HG03280 (cell line): ENCODE measurements at regions not wholly inside any gene's neighbourhood (a gene's known extent, or its start where the extent isn't known, plus 50 kb on each side); places are given as distances from the start of the nearest gene placed in this dataset.

Experiments used
- ATAC-seq: cut with Tn5 transposase; IDR thresholded peaks from one replicate; pipeline ENCODE4 v1.9.1; 2021; ENCODE audit warnings: mild to moderate bottlenecking, moderate library complexity; ENCODE audit not compliant: unreplicated experiment

GRCh38 chr2:187920511-187920910 lies 366.3 kb upstream of the TFPI start:
- no peak for ATAC-seq

DNA sequence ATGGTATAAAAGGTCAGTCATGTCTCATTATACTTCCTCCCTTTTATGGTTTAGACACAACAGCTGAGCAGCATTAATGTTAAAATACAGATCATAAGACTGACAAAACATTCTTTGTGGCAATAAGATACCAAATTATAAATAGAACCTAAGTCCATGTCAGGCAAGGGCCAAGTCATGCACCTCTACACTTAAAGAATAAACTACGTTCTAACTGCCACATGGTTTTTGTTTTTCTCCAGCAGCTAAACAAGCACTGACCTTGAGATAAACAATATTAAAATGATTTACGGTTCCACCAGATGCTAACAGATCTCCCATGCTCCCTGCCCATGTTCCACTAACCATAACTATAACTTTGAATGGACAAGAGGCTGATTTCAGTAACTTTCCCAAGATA lies 368.6 kb upstream of the TFPI start:
- no peak for ATAC-seq

DNA sequence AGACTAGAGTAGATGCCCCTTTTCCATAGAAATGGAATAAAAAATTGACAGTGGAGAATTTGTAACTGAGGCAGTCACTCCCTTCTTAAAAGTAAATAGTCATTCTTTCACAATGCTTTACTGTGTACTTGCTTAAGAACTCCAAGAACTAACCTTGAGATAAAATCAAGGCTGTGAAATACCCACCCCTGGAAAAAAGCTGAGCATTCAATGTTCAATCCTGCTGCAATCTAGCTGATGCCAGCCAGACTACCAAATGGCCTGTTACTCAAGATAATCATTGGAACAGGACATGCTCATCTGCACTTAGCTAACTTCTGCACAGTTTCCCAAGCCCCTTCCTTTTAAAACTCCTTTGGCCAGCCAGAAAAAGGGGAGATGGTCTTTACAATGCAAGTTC lies 367.4 kb upstream of the GULP1 start:
- no peak for ATAC-seq

GRCh38 chr2:187934236-187934635 lies 357.4 kb upstream of the GULP1 start:
- no peak for ATAC-seq

DNA sequence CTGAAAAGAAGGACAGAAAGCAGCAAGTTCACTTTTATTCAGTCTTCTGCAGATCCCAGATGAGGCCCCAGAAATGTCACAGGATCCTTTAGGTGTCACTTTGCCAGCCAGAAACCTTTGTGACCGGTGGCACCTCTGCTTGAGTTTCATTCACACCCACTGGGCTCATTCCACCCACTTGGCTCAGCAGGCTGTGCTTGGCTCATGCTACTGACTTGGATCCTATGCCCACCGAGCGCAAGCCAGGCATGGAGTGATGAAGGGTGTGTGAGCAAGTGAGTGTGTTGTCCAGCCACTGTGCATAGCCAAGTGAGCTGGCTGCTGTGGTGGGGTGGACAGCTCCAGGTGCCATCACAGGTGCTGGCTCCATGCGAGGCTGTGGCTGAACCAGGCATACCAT lies 357.0 kb upstream of the GULP1 start:
- no peak for ATAC-seq

GRCh38 chr2:187935126-187935525 lies 356.5 kb upstream of the GULP1 start:
- no peak for ATAC-seq

DNA sequence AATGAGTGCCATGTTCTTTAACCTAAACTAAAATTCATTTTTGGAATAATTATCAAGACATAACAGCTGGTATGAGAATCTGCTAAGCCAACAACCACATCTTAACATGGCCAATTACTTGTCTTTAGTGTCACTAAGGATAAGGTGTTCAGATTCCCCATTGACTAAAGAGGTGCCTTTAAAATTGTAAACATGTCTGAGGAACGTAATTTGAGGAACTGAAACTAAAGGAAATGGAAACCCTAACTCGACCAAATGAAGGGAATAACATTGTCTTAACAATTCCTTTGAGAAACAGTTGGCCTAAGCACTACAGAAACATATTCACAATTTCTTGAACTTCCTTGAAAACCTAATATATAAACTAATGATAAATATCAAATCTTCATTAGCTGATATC lies 355.4 kb upstream of the GULP1 start:
- no peak for ATAC-seq

GRCh38 chr2:187939180-187939579 lies 352.5 kb upstream of the GULP1 start:
- ATAC-seq: no peak

- no peak for ATAC-seq
Observed at GRCh38 chr2:187942876-187943275, 348.8 kb upstream of the GULP1 start.

- no peak for ATAC-seq
Observed at GRCh38 chr2:187943772-187944369, 347.8 kb upstream of the GULP1 start.

GRCh38 chr2:187949859-187950258 lies 341.8 kb upstream of the GULP1 start:
- no peak for ATAC-seq

DNA sequence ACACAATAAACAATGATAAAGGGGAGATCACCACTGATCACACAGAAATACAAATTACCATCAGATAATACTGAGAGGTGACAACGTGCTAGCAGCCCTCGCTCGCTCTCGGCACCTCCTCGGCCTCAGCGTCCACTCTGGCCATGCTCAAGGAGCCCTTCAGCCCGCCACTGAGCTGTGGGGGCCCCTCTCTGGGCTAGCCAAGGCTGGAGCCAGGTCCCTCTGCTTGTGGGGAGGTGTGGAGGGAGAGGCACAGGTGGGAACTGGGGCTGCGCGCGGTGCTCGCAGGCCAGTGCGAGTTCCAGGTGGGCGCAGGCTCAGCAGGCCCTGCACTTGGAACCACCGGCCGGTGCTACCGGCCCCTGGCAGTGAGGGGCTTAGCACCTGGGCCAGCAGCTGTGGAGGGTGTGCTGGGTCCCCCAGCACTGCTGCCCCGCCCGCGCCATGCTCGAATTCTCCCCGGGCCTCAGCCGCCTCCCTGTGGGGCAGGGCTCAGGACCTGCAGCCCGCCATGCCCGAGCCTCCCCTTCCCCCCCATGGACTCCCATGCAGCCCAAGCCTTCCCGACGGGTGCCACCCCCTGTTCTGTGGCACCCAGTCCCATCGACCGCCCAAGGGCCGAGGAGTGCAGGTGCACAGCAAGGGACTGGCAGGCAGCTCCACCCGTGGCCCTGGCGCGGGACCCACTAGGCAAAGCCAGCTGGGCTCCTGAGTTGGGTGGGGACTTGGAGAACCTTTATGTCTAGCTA lies 340.0 kb upstream of the GULP1 start:
- ATAC-seq: no peak

DNA sequence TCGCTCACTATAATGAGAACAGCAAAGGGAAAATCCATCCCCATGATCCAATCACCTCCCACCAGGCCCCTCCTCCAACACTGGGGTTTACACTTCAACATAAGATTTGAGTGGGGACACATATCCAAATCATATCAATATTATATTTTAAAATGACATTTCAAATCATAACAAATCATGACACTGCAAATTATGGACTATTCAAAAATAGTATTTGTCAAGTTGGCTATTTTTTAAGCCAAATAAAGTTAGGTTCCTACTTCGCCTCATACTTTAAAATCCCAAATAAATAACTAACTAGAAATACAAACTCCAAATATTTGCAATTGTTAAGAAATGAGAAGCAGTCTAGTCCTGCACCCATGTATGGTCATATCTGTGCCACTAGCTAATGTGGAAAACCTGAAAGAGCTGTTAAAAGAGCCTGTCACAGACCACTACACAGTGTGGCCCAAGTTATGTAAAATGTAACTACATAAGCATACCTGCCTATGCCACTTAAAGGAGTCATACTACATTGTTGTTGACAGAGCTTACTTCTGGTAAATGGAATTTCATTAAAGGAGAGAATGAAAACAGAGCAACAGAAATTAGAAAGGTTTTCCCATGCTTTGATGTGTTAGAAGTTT lies 334.7 kb upstream of the GULP1 start:
- ATAC-seq: no peak

GRCh38 chr2:187959821-187960220 lies 331.9 kb upstream of the GULP1 start:
- ATAC-seq: no peak

DNA sequence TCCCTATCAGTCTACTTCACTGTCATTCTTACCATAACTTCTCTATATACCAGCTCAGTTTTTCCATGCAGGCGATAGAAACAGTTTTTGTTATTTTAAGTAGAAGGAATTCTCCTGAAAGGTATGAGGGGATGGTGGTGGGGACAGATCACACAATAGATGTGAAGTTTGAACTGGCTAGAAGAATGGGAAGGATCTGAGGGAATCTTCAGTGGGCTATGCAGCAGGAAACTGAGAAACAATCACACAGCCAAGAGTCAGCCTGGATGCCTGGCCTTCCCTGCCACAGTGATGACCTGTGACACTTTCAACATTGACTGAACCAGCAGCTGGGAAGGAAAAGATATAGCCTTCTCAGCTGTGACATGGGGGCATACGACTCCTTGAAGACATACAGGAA lies 329.1 kb upstream of the GULP1 start:
- no peak for ATAC-seq

DNA sequence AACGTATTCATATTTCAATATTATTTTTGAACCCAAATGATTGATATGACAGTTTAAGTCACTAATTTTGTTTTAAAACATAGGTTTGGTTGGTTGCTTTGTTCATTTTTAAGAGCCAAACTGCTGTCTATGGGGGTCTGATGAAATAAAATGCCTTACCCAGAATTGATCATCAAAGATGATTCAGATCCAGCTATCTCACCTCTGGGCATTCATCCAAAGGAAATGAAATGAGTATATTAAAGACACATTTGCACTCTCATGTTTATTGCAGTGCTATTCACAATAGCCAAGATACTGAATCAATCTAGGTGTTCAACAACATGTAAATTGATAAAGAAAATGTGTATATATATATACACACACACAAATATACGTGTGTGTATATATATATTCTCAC lies 326.9 kb upstream of the GULP1 start:
- ATAC-seq: no peak

DNA sequence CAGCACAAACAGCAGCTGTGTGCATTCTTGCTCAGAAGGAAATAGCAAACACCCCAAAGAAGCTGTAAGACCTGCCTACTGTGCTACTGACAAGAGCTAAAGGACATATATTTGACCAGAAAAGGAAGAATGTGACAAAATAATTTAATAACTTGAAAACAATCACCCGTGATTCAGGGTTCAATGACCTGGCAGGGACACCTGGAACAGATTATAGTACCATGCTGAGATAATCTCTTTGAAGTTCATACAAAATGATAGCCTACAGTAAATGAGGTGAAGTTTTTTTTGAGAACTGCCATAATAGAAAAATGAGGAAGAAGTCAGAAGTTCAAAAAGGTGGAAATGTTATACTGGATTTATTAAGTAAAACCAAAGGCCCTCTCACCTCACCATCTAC lies 324.8 kb upstream of the GULP1 start:
- no peak for ATAC-seq

DNA sequence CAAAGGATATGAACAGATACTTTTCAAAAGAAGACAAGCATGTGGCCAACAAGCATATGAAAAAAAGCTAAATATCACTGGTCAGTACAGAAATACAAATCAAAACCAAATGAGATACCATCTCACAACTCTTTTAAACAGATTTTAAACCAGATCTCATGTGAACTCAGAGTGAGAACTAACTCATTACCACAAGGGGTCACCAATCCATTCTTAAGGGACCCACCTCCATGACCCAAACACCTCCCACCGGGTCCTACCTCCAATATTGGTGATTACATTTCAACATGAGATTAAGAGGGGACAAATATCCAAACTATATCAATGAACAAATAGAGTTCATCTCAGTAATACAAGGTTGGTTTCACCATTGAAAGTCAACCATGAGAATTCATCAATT lies 319.8 kb upstream of the GULP1 start:
- ATAC-seq: no peak

GRCh38 chr2:187976259-187976985 lies 315.3 kb upstream of the GULP1 start:
- no peak for ATAC-seq

GRCh38 chr2:187976986-187977333 lies 314.7 kb upstream of the GULP1 start:
- no peak for ATAC-seq

DNA sequence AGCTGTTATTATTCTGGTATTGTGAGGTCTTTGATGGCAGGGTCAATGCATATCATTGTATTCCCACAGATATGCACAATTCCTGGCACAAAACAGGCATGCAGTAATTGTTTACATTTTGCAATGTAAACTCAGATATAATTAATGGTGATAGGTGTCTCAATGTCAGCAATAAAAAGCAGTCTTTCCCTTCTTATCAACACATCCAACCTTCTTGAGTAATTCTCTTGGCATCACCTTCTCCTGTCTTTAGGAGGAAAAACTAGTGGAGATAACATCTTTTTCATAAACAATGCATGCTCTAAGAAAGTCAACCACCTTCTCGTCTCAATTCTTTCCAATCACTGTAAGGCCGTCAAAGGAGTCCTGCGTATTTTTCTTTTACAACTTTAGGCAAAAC lies 313.3 kb upstream of the GULP1 start:
- ATAC-seq: no peak

DNA sequence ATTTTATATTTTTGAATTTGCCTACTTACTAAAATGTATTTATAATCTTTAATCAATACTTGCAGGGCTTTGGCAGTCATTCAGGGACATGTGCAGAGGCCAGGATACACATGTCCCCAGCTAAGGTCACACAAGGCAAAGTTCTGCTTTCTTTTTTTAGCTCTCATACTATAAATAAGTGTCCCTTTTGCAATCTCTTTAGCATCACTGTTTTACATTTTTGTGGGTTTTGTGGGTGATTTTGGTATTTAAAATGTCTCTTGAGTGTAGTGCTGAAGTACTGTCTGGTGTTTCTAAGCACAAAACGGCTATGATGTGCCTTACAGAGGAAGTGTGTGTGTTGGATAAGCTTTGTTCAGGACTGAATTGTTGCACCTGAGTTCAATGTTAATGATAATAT lies 309.0 kb upstream of the GULP1 start:
- ATAC-seq: peak; percentile 88
